SK-N-SH (cell line): ENCODE measurements at regions not wholly inside any gene's neighbourhood (a gene's known extent, or its start where the extent isn't known, plus 50 kb on each side); places are given as distances from the start of the nearest gene placed in this dataset.
A peak's percentile ranks its signal among the peaks of the same experiment; 100 is the strongest.

ENCODE experiments used
- CTCF ChIA-PET: fragments of 300-600, 350-600 bp; formaldehyde crosslinking; extraction: SDS; loops from one replicate; lab custom pipeline; 2021; lab: Yijun Ruan, JAX
- POLR2A ChIA-PET: fragments of 350-600 bp; sonication (Branson Sonifier 250); formaldehyde crosslinking; extraction: SDS; loops from one replicate; lab custom pipeline; 2020; ENCODE audit warnings: antibody characterized with exemption, inconsistent platforms; lab: Yijun Ruan, JAX
- DNase-seq: peaks from one replicate; pipeline ENCODE4 v3.0.0; 2012
- H2AFZ ChIP-seq: fragments of 200-600 bp; sonication (generic); 2 replicates; pipeline ENCODE4 v1.8.1; 2016; ENCODE audit warnings: antibody characterized with exemption, mild to moderate bottlenecking, low read depth
- H3F3A ChIP-seq: fragments of 200-600 bp; sonication (generic); replicated peaks from 2 replicates; pipeline ENCODE3; 2016; ENCODE audit warnings: antibody characterized with exemption, mild to moderate bottlenecking; ENCODE audit not compliant: insufficient read depth
- H3K27ac ChIP-seq, 2 experiments: fragments of 200-500 bp in 1 of 2; fragments of 200-600 bp in 1 of 2; sonication (Bioruptor generic) in 1 of 2; sonication (generic), shearing (Covaris generic) in 1 of 2; 2 replicates each; pipeline versions ENCODE4 v1.5.1 to v1.6.1; 2014 to 2016; ENCODE audit warnings: low read depth in 2 of 2, inconsistent platforms in 1 of 2, low read length in 1 of 2, mild to moderate bottlenecking in 1 of 2, mixed read lengths in 1 of 2
- H3K27me3 ChIP-seq: fragments of 200-600 bp; sonication (generic), shearing (Covaris generic); 2 replicates; pipeline ENCODE4 v1.6.1; 2016; ENCODE audit warnings: mixed run types; ENCODE audit not compliant: insufficient read depth
- H3K36me3 ChIP-seq, 2 experiments: fragments of 200-500 bp in 1 of 2; fragments of 200-600 bp in 1 of 2; sonication (Bioruptor generic) in 1 of 2; sonication (generic) in 1 of 2; replicated peaks in 1 of 2; 2 replicates each; pipeline versions ENCODE3 to v1.5.1; 2014 to 2016; ENCODE audit warnings: low read length in 1 of 2, mild to moderate bottlenecking in 1 of 2; ENCODE audit not compliant: insufficient read depth in 2 of 2, control insufficient read depth in 1 of 2
- H3K4me1 ChIP-seq, 2 experiments: fragments of 200-500 bp in 1 of 2; fragments of 200-600 bp in 1 of 2; sonication (Bioruptor generic) in 1 of 2; sonication (generic), shearing (Covaris generic) in 1 of 2; 2 replicates each; pipeline versions ENCODE4 v1.5.1 to v1.6.1; 2014 to 2016; ENCODE audit warnings: low read depth in 1 of 2, low read length in 1 of 2, mixed run types in 1 of 2; ENCODE audit not compliant: insufficient read depth in 2 of 2, control insufficient read depth in 1 of 2
- H3K4me2 ChIP-seq: fragments of 200-600 bp; sonication (generic), shearing (Covaris generic); 2 replicates; pipeline ENCODE4 v1.6.1; 2017; ENCODE audit warnings: mixed run types
- H3K4me3 ChIP-seq, 2 experiments: fragments of 200-500 bp in 1 of 2; fragments of 200-600 bp in 1 of 2; sonication (Bioruptor generic) in 1 of 2; sonication (generic), shearing (Covaris generic) in 1 of 2; 2 replicates each; pipeline versions ENCODE4 v1.5.1 to v1.8.1; 2014 to 2016; ENCODE audit warnings: low read depth in 2 of 2, inconsistent platforms in 1 of 2, low read length in 1 of 2, mild to moderate bottlenecking in 1 of 2, mixed read lengths in 1 of 2, moderate library complexity in 1 of 2
- H3K79me2 ChIP-seq: fragments of 200-600 bp; sonication (generic); 2 replicates; pipeline ENCODE4 v1.8.1; 2017; ENCODE audit warnings: mild to moderate bottlenecking; ENCODE audit not compliant: insufficient read depth
- H3K9ac ChIP-seq: fragments of 200-600 bp; sonication (generic); 2 replicates; pipeline ENCODE4 v1.6.1; 2017; ENCODE audit warnings: mixed run types
- H3K9me2 ChIP-seq: fragments of 200-600 bp; sonication (generic); 2 replicates; pipeline ENCODE4 v1.6.1; 2017; ENCODE audit warnings: mixed run types
- H3K9me3 ChIP-seq: fragments of 200-600 bp; sonication (generic); 2 replicates; pipeline ENCODE4 v1.6.1; 2017; ENCODE audit warnings: mixed run types, mild to moderate bottlenecking, moderate library complexity
- H4K20me1 ChIP-seq: fragments of 200-600 bp; sonication (generic); 2 replicates; pipeline ENCODE4 v1.6.1; 2017; ENCODE audit warnings: mild to moderate bottlenecking, mixed run types; ENCODE audit not compliant: insufficient read depth
- CHD2 ChIP-seq: fragments of 150-350 bp; IDR thresholded peaks from 2 replicates; pipeline ENCODE4 v1.6.1; 2018; ENCODE audit warnings: low read length; ENCODE audit not compliant: partially characterized antibody
- EZH2phosphoT487 ChIP-seq: fragments of 200-600 bp; sonication (generic); IDR thresholded peaks from 2 replicates; pipeline ENCODE4 v1.6.1; 2017; ENCODE audit warnings: low read depth, mixed run types, mild to moderate bottlenecking, antibody characterized with exemption, moderate library complexity, borderline replicate concordance
- FOXM1 ChIP-seq: IDR thresholded peaks from 2 replicates; pipeline ENCODE4 v1.4.0; 2012; ENCODE audit warnings: low read depth, mild to moderate bottlenecking
- GATA2 ChIP-seq: sonication (generic); formaldehyde crosslinking; IDR thresholded peaks from 2 replicates; pipeline ENCODE4 v1.5.0; 2020; ENCODE audit warnings: mild to moderate bottlenecking, missing genetic modification reagents
- IRF3 ChIP-seq: fragments of 150-350 bp; IDR thresholded peaks from 2 replicates; pipeline ENCODE4 v1.6.1; 2016; ENCODE audit warnings: mild to moderate bottlenecking, low read depth, low read length
- MEF2A ChIP-seq: IDR thresholded peaks from 2 replicates; pipeline ENCODE4 v1.4.0; 2012; ENCODE audit warnings: low read depth, borderline replicate concordance
- NFIC ChIP-seq: IDR thresholded peaks from 2 replicates; pipeline ENCODE4 v1.4.0; 2012; ENCODE audit warnings: borderline replicate concordance
- PBX3 ChIP-seq: IDR thresholded peaks from 2 replicates; pipeline ENCODE4; 2012
- RCOR1 ChIP-seq: fragments of 150-350 bp; IDR thresholded peaks from 2 replicates; pipeline ENCODE4 v1.6.1; 2017; ENCODE audit warnings: antibody characterized with exemption, low read length
- RXRA ChIP-seq: IDR thresholded peaks from 2 replicates; pipeline ENCODE4 v1.4.0; 2012; ENCODE audit warnings: low read depth, mild to moderate bottlenecking, borderline replicate concordance
- SIN3A ChIP-seq: IDR thresholded peaks from 2 replicates; pipeline ENCODE4 v1.6.1; 2012; ENCODE audit warnings: low read depth, mild to moderate bottlenecking, low read length, moderate library complexity, borderline replicate concordance
- TCF12 ChIP-seq: IDR thresholded peaks from 2 replicates; pipeline ENCODE4 v1.4.0; 2012
- USF2 ChIP-seq: fragments of 150-350 bp; IDR thresholded peaks from 2 replicates; pipeline ENCODE4 v1.6.1; 2017; ENCODE audit warnings: antibody characterized with exemption, low read length, low read depth, borderline replicate concordance
- WGBS: methylation state at CpG from one replicate; pipeline ENCODE4 v1.1.6; 2017; ENCODE audit warnings: low lambda C conversion rate; 5-methylcytosine and 5-hydroxymethylcytosine counted together

GRCh38 chr5:165321912-165322311, 1816.5 kb downstream of the MAT2B start (continued):
- TF ChIP-seq PBX3 (peak; percentile 17; the same call in 1 of the 2 replicates), SIN3A (no peak)
- TF ChIP-seq, all 33 proteins: peak for 5

DNA sequence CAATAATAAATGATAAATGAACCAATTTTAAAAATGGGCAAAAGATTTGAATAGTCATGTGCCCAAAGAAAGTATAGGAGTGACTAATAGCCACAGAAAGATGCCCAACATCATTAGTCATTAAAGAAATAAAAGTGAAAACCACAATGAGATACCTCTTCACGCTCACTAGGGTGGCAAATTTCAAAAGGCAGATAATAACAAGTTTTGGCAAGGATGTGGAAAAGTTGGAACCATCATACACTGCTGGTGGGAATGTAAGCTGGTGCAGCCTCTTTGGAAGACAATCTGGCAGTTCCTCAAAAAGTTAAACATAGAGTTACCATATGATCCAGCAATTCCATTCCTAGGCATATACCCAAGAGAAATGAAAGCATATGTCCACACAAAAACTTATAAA, 1819.8 kb downstream of the MAT2B start:
- H2AFZ ChIP-seq: no peak overlapping the region
- no peak for DNase-seq
- H3F3A ChIP-seq: no peaks in the 10 kb centered on the region
- H4K20me1 ChIP-seq: no peaks in the 10 kb centered on the region
- no peaks in the 10 kb centered on the region; the same call in 1 of the 2 replicates for H3K9me2 ChIP-seq
- POLR2A ChIA-PET: no interaction called here
- no peaks in the 10 kb centered on the region for H3K9me3 ChIP-seq
- no peak for TF ChIP-seq RCOR1
- TF ChIP-seq PBX3: 0 out of 2 replicates have a peak, but pooled peaks have one; percentile 3
- TF ChIP-seq NFIC: peak; percentile 17; the same call in 1 of the 2 replicates
- TF ChIP-seq GATA2 (CRISPR knock-in tag): no peak
- TF ChIP-seq CHD2: no peak
- no peak for TF ChIP-seq FOXM1
- no peak for TF ChIP-seq EZH2phosphoT487
- TF ChIP-seq MEF2A: no peak
- TF ChIP-seq IRF3: no peak
- TF ChIP-seq USF2: no peak
- no peak for TF ChIP-seq RXRA
- TF ChIP-seq TCF12: 0 out of 2 replicates have a peak, but pooled peaks have one; percentile 5
- TF ChIP-seq, all 33 proteins: peak for 3
- no peaks in the 10 kb centered on the region for H3K27me3 ChIP-seq
- no peak overlapping the region for H3K4me2 ChIP-seq
- WGBS: 9% methylated on average over 1 of the region's 1 CpG
- H3K9ac ChIP-seq: no peak overlapping the region
- H3K36me3 ChIP-seq: no peaks in the 10 kb centered on the region
- H3K4me3 ChIP-seq: no peak overlapping the region
- no peak overlapping the region for H3K27ac ChIP-seq
- no peaks in the 10 kb centered on the region for H3K79me2 ChIP-seq
- CTCF ChIA-PET: no interaction called here
- H3K4me1 ChIP-seq: no peaks in the 10 kb centered on the region
